HL-60 (cell line): ENCODE measurements at regions not wholly inside any gene's neighbourhood (a gene's known extent, or its start where the extent isn't known, plus 50 kb on each side); places are given as distances from the start of the nearest gene placed in this dataset.
"Not testable (repeated sequence)": the region's sequence is repeated elsewhere in the genome, so short reads cannot be mapped to it uniquely, and the experiment has no call there.

Source experiments
- DNase-seq, 2 experiments: peaks; one replicate each; pipeline ENCODE4 v3.0.0-alpha.2; 2010 to 2020; ENCODE audit warnings: low read depth in 1 of 2, low spot score in 1 of 2
- H3K27ac ChIP-seq: fragments of 250-450 bp; sonication (Bioruptor Pico); replicated peaks from 2 replicates; pipeline ENCODE4 v1.5.1; 2020; ENCODE audit warnings: mild to moderate bottlenecking, moderate library complexity
- H3K27me3 ChIP-seq: fragments of 250-450 bp; sonication (Bioruptor Pico); 2 replicates; pipeline ENCODE4 v1.5.1; 2021; ENCODE audit warnings: mild to moderate bottlenecking, moderate library complexity; ENCODE audit not compliant: insufficient read depth, poor library complexity, severe bottlenecking
- H3K4me3 ChIP-seq: replicated peaks from 2 replicates; pipeline ENCODE4 v1.5.1; 2011; ENCODE audit warnings: mild to moderate bottlenecking, control low read depth, low read length; ENCODE audit not compliant: insufficient read depth
- CTCF ChIP-seq: IDR thresholded peaks from one replicate; pipeline ENCODE4 v1.5.1; 2011; ENCODE audit warnings: low read length, control low read depth, inconsistent platforms; ENCODE audit not compliant: insufficient read depth
- GABPA ChIP-seq: IDR thresholded peaks from 2 replicates; pipeline ENCODE4 v1.6.1; 2012; ENCODE audit warnings: low read depth
- POLR2AphosphoS5 ChIP-seq: IDR thresholded peaks from 2 replicates; pipeline ENCODE4 v1.6.1; 2012; ENCODE audit warnings: low read depth
- REST ChIP-seq: IDR thresholded peaks from 2 replicates; pipeline ENCODE4 v1.6.1; 2012; ENCODE audit warnings: low read depth; ENCODE audit not compliant: insufficient replicate concordance
- SPI1 ChIP-seq: IDR thresholded peaks from 2 replicates; pipeline ENCODE4 v1.6.1; 2012; ENCODE audit warnings: low read depth, mild to moderate bottlenecking, borderline replicate concordance

- Histone ChIP-seq H3K27ac (no peak overlapping the region), H3K27me3 (no peaks in the 10 kb centered on the region), H3K4me3 (no peak overlapping the region)
- no peak for DNase-seq
- TF ChIP-seq CTCF, result no peak
- TF ChIP-seq SPI1, result no peak
- no peak for TF ChIP-seq REST
- no peak for TF ChIP-seq POLR2AphosphoS5
- TF ChIP-seq GABPA, result no peak
These were observed 462.9 kb upstream of the ZMIZ1 start for GRCh38 chr10:78605800-78606350.

GRCh38 chr10:78606766-78607165, 462.0 kb upstream of the ZMIZ1 start:
- not testable (repeated sequence) for H3K27me3 ChIP-seq, H3K4me3 ChIP-seq, DNase-seq, H3K27ac ChIP-seq

GRCh38 chr10:78609976-78610375, 458.8 kb upstream of the ZMIZ1 start:
- no peaks in the 10 kb centered on the region for H3K27me3 ChIP-seq
- no peak overlapping the region for H3K4me3 ChIP-seq
- H3K27ac ChIP-seq, result no peak overlapping the region
- no peak for TF ChIP-seq REST
- TF ChIP-seq SPI1, result no peak
- TF ChIP-seq POLR2AphosphoS5, result no peak
- no peak for TF ChIP-seq GABPA
- no peak for TF ChIP-seq CTCF
- DNase-seq, result peak in 1 of 2 experiments; percentile 18

- no peak overlapping the region for H3K27ac ChIP-seq
- no peaks in the 10 kb centered on the region for H3K27me3 ChIP-seq
- no peak for TF ChIP-seq CTCF
- no peak for TF ChIP-seq SPI1
- TF ChIP-seq GABPA, result no peak
- TF ChIP-seq POLR2AphosphoS5, result no peak
- H3K4me3 ChIP-seq, result no peak overlapping the region
- DNase-seq, result no peak
These were observed 455.6 kb upstream of the ZMIZ1 start for GRCh38 chr10:78613132-78613531.
